ENCODE measurements at regions not wholly inside any gene's neighbourhood (a gene's known extent, or its start where the extent isn't known, plus 50 kb on each side); places are given as distances from the start of the nearest gene placed in this dataset.

- no peak overlapping the region for H3K4me3 ChIP-seq (replicated peaks in 1 of 2; ENCODE audit: low read depth in 2 of 2, low read length in 2 of 2)
Observed at GRCh38 chr14:65225299-65226159, 123.2 kb upstream of the MAX start.

GRCh38 chr14:65226824-65227604 is 124.7 kb upstream of the MAX start:
- no peak overlapping the region for H3K4me3 ChIP-seq (replicated peaks in 1 of 2; ENCODE audit: low read depth in 2 of 2, low read length in 2 of 2)
- TF ChIP-seq CTCF (IDR thresholded peaks at IDR 0.05; ENCODE audit: low read depth, low read length), result no peak
- DNase-seq (ENCODE audit: low read depth in 2 of 2), result peak; percentile 55 to 76

More at GRCh38 chr14:65225299-65226159, 123.2 kb upstream of the MAX start:
- no peak for TF ChIP-seq CTCF (IDR thresholded peaks at IDR 0.05; ENCODE audit: low read depth, low read length)
- DNase-seq (ENCODE audit: low read depth in 2 of 2), result no peak

GRCh38 chr14:65228436-65228835 is 126.1 kb upstream of the MAX start:
- H3K4me3 ChIP-seq (replicated peaks in 1 of 2; ENCODE audit: low read depth in 2 of 2, low read length in 2 of 2), result no peak overlapping the region
- no peak for TF ChIP-seq CTCF (IDR thresholded peaks at IDR 0.05; ENCODE audit: low read depth, low read length)
- DNase-seq (ENCODE audit: low read depth in 2 of 2), result no peak

- H3K4me3 ChIP-seq (replicated peaks in 1 of 2; ENCODE audit: low read depth in 2 of 2, low read length in 2 of 2), result no peak overlapping the region
- TF ChIP-seq CTCF (IDR thresholded peaks at IDR 0.05; ENCODE audit: low read depth, low read length), result no peak
- DNase-seq (ENCODE audit: low read depth in 2 of 2), result no peak
Observed at GRCh38 chr14:65228956-65229747, 126.8 kb upstream of the MAX start.

- H3K4me3 ChIP-seq (replicated peaks in 1 of 2; ENCODE audit: low read depth in 2 of 2, low read length in 2 of 2), result peak overlapping the region in 1 of 2 donors; percentile 1
- DNase-seq (ENCODE audit: low read depth in 2 of 2), result peak; percentile 54 to 87
- TF ChIP-seq CTCF (IDR thresholded peaks at IDR 0.05; ENCODE audit: low read depth, low read length), result no peak
Observed at GRCh38 chr14:65229748-65230728, 127.7 kb upstream of the MAX start.

Data from cardiac fibroblast (primary cell).